ENCODE measurements at regions not wholly inside any gene's neighbourhood (a gene's known extent, or its start where the extent isn't known, plus 50 kb on each side); places are given as distances from the start of the nearest gene placed in this dataset.
"Not testable (repeated sequence)": the region's sequence is repeated elsewhere in the genome, so short reads cannot be mapped to it uniquely, and the experiment has no call there.

DNA sequence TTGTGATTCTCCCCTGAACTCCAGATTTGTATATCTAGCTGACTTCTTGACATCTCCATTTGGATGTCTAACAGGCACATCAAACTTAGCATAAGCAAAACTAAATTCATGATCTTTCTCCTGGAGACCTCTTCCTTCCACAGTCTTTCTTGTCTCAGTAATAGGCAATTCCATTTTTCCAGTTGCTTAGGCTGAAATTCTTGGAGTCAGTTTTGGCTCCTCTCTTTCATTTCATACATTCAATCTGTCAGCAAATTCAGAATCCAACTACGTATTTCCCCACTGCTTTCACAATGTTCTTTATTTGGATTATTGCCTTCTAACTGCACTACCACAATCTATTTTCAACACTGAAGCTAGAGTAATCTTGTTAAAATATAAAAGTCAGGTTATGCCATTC lies 219.9 kb upstream of the GLRA2 start:
- no peak for DNase-seq (ENCODE audit: low spot score)
- TF ChIP-seq CTCF (IDR thresholded peaks at IDR 0.05): no peak
- no peak for ATAC-seq (ENCODE audit: low FRiP score)

DNA sequence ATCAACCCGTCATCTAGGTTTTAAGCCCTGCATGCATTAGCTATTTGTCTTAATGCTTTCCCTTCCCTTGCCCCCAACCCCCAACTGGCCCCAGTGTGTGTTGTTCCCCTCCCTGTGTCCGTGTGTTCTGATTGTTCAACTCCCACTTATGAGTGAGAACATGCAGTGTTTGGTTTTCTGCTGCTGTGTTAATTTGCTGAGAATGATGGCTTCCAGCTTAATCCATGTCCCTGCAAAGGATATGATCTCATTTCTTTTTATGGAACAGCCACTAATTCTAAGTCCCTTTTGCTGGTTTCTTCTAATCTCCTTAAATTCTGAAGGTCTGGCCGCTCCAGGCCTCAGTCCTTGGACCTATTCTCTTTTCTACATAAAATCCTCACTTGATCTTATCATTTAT lies 220.4 kb upstream of the GLRA2 start:
- DNase-seq (ENCODE audit: low spot score); ATAC-seq (ENCODE audit: low FRiP score): not testable (repeated sequence)

DNA sequence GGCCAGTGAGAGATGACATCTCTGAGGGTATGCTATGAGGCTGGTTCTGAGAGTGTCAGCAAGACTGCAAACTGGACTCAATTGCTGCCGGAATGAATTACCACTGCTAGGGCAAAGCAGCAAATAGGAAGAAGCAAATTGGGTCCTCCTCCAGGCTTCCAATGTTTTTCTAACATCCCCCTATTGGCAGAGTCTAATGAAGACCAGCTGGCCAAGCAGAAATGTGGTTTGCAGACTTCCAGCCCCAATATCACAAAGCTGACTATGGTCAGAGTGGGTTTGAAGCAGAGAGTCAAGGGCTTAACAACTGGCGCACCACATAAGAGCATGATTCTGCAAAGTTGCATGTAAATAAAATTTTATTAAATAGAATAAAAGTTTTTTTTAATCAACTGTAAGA lies 225.4 kb upstream of the GLRA2 start:
- DNase-seq (ENCODE audit: low spot score) (no peak), ATAC-seq (ENCODE audit: low FRiP score) (no peak)
- TF ChIP-seq CTCF (IDR thresholded peaks at IDR 0.05): no peak

GRCh38 chrX:14302561-14302960 lies 226.8 kb upstream of the GLRA2 start:
- ATAC-seq (ENCODE audit: low FRiP score); DNase-seq (ENCODE audit: low spot score): not testable (repeated sequence)

GRCh38 chrX:14300376-14300775 lies 229.0 kb upstream of the GLRA2 start:
- no peak for DNase-seq (ENCODE audit: low spot score)
- ATAC-seq (ENCODE audit: low FRiP score): no peak
- no peak for TF ChIP-seq CTCF (IDR thresholded peaks at IDR 0.05)

DNA sequence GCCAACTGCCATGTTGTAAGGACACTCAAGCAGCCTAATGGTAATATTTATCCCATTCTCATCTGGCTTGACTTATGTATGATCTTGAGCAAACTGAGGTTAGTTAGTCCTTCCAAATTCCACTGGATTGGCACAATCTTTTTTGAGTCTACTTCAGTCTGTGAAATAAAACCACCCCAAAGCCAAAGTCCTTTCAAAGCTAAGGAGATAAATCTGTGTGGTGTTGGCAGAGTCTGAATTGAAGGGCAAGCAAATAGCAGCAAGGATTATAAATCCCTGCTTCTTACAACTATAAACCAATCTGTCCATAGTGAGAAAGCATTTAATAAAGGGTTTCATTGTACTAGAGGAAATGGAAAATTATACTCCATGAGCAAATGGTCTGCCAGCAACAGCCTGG lies 233.9 kb upstream of the GLRA2 start:
- no peak for ATAC-seq (ENCODE audit: low FRiP score)
- DNase-seq (ENCODE audit: low spot score): no peak
- TF ChIP-seq CTCF (IDR thresholded peaks at IDR 0.05): no peak

GRCh38 chrX:14291666-14292500 lies 237.5 kb upstream of the GLRA2 start:
- ATAC-seq (ENCODE audit: low FRiP score): no peak
- DNase-seq (ENCODE audit: low spot score): no peak
- no peak for TF ChIP-seq CTCF (IDR thresholded peaks at IDR 0.05)

DNA sequence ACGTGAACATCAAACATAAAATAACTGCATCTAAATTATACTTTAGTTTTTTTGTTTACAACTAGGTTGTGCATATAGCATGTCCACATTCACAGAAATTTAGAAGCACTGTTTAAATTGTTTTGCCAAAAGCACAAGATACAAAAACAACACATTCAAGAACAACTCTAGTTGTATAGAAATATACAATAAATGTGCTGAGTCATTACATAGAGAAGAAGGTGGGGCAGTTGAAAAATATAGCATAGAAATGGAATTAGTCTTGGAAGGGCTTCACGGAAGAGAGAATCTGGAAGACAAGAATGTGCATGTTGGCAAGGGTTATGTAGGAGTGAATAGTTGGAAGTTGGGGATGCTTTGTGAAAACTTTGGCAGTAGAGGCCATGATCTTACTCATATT lies 239.0 kb upstream of the GLRA2 start:
- no peak for DNase-seq (ENCODE audit: low spot score)
- TF ChIP-seq CTCF (IDR thresholded peaks at IDR 0.05): no peak
- no peak for ATAC-seq (ENCODE audit: low FRiP score)

Data from omental fat pad (tissue), 3 donors.